ENCODE measurements at regions not wholly inside any gene's neighbourhood (a gene's known extent, or its start where the extent isn't known, plus 50 kb on each side); places are given as distances from the start of the nearest gene placed in this dataset.
"Not testable (repeated sequence)": the region's sequence is repeated elsewhere in the genome, so short reads cannot be mapped to it uniquely, and the experiment has no call there.

DNA sequence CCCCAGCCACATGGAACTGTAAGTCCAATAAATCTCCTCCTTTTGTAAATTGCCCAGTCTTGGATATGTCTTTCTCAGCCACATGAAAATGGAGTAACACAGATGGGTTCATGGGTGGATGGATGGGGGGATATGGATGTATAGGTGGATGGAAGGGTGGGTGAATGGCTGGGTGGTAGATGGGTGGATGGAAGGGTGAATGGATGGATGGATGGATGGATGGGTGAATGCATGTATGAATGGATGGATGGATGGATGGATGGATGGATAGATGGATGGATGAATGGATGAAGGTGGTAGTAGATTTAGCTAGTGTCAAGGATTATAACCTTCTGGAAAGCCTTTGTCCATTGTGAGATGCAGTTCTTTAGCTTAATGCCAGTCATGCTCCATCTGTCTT, 146.1 kb upstream of the ATP2B2 start:
- no peak for DNase-seq
- intact Hi-C loops (cut with DNase I; ENCODE audit: low total_unique reads) = no loop called here
- no peaks in the 10 kb centered on the region for H3K27me3 ChIP-seq
- H3K4me1 ChIP-seq = no peaks in the 10 kb centered on the region
- H3K36me3 ChIP-seq (ENCODE audit: low read depth, missing control alignments) = no peaks in the 10 kb centered on the region
- no peak overlapping the region for H3K4me3 ChIP-seq
- H3K9me3 ChIP-seq = no peaks in the 10 kb centered on the region
- no peak overlapping the region for H3K27ac ChIP-seq
- TF ChIP-seq, protein P1, sequence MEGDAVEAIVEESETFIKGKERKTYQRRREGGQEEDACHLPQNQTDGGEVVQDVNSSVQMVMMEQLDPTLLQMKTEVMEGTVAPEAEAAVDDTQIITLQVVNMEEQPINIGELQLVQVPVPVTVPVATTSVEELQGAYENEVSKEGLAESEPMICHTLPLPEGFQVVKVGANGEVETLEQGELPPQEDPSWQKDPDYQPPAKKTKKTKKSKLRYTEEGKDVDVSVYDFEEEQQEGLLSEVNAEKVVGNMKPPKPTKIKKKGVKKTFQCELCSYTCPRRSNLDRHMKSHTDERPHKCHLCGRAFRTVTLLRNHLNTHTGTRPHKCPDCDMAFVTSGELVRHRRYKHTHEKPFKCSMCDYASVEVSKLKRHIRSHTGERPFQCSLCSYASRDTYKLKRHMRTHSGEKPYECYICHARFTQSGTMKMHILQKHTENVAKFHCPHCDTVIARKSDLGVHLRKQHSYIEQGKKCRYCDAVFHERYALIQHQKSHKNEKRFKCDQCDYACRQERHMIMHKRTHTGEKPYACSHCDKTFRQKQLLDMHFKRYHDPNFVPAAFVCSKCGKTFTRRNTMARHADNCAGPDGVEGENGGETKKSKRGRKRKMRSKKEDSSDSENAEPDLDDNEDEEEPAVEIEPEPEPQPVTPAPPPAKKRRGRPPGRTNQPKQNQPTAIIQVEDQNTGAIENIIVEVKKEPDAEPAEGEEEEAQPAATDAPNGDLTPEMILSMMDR (IDR thresholded peaks at IDR 0.05) = no peak
- no peak for TF ChIP-seq POLR2A (IDR thresholded peaks at IDR 0.05)

DNA sequence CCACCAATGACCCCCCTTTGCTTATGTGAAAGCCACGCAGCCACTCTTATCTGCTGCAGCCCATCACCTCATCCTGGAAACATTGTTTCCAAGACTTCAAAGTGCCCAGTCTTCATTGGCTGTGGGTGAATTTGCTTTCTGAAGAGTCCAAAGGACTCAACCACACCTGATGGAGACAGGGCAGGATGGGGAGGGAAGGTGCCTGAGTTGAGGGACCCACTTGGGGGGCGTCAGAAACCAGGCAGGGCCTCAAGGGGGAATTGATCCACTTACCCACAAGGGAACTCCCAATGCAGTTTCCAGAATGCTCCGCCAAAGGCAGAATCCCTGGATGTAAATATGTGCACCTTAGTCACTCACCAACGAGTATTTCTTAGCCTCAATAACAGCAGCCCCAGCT, 147.9 kb upstream of the ATP2B2 start:
- TF ChIP-seq, protein P1 (IDR thresholded peaks at IDR 0.05) = no peak
- no peak for TF ChIP-seq POLR2A (IDR thresholded peaks at IDR 0.05)
- H3K27me3 ChIP-seq = no peaks in the 10 kb centered on the region
- H3K4me1 ChIP-seq = no peaks in the 10 kb centered on the region
- H3K9me3 ChIP-seq = no peaks in the 10 kb centered on the region
- no peaks in the 10 kb centered on the region for H3K36me3 ChIP-seq (ENCODE audit: low read depth, missing control alignments)
- H3K27ac ChIP-seq = no peak overlapping the region
- no peak for DNase-seq
- no peak overlapping the region for H3K4me3 ChIP-seq
- intact Hi-C loops (cut with DNase I; ENCODE audit: low total_unique reads) = no loop called here
- WGBS, 2 donors = 73% methylated on average over 4 of the region's 4 CpGs

- H3K4me3 ChIP-seq = no peak overlapping the region
- H3K27ac ChIP-seq = no peak overlapping the region
- H3K9me3 ChIP-seq = no peaks in the 10 kb centered on the region
- no peaks in the 10 kb centered on the region for H3K4me1 ChIP-seq
- no peak for DNase-seq
- no peak for TF ChIP-seq POLR2A (IDR thresholded peaks at IDR 0.05)
- TF ChIP-seq, protein P1 (IDR thresholded peaks at IDR 0.05) = no peak
- no peaks in the 10 kb centered on the region for H3K27me3 ChIP-seq
- intact Hi-C loops (cut with DNase I; ENCODE audit: low total_unique reads) = no loop called here
- 83 to 84% methylated on average over 8 of the region's 8 CpGs for WGBS, 2 donors
- no peaks in the 10 kb centered on the region for H3K36me3 ChIP-seq (ENCODE audit: low read depth, missing control alignments)
These were observed 148.7 kb upstream of the ATP2B2 start for GRCh38 chr3:10653866-10654611.

DNA sequence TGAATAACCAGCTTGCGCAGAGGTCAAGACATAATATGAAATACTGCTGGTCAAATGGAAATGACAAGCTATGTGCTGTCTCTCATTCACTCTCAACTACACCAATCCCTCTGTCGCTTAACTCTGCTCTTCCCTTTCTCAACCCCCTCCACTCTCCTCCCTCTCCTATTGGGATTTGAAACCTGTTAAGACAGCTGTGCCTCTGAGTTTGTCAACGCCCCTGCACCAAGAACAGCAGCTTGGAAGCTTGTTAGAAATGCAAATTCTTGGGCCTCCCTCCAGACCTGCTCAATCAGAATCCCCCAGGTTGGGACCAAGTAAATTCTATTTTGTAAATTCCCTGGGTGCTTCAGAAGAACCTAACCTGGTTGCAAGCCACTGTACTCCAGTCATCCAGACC, 149.7 kb upstream of the ATP2B2 start:
- WGBS, 2 donors = 66 to 68% methylated on average over 3 of the region's 3 CpGs
- no peaks in the 10 kb centered on the region for H3K9me3 ChIP-seq
- intact Hi-C loops (cut with DNase I; ENCODE audit: low total_unique reads) = no loop called here
- H3K4me3 ChIP-seq = no peak overlapping the region
- DNase-seq = no peak
- no peaks in the 10 kb centered on the region for H3K4me1 ChIP-seq
- no peaks in the 10 kb centered on the region for H3K27me3 ChIP-seq
- H3K36me3 ChIP-seq (ENCODE audit: low read depth, missing control alignments) = no peaks in the 10 kb centered on the region
- TF ChIP-seq POLR2A (IDR thresholded peaks at IDR 0.05) = no peak
- no peak overlapping the region for H3K27ac ChIP-seq

- H3K4me1 ChIP-seq; H3K27ac ChIP-seq; H3K36me3 ChIP-seq (ENCODE audit: low read depth, missing control alignments); H3K4me3 ChIP-seq; intact Hi-C loops (cut with DNase I; ENCODE audit: low total_unique reads); H3K27me3 ChIP-seq; H3K9me3 ChIP-seq; DNase-seq: not testable (repeated sequence)
- 58 to 65% methylated on average over 5 of the region's 5 CpGs for WGBS, 2 donors
These were observed 152.0 kb upstream of the ATP2B2 start for GRCh38 chr3:10657339-10657738.

- intact Hi-C loops (cut with DNase I; ENCODE audit: low total_unique reads) = no loop called here
- Histone ChIP-seq H3K9me3 (no peaks in the 10 kb centered on the region), H3K36me3 (ENCODE audit: low read depth, missing control alignments) (no peaks in the 10 kb centered on the region), H3K4me3 (no peak overlapping the region), H3K4me1 (peaks cover 3% of the 10 kb centered on the region), H3K27me3 (no peaks in the 10 kb centered on the region), H3K27ac (no peak overlapping the region)
- WGBS, 2 donors = 88 to 100% methylated on average over 1 of the region's 1 CpG
- TF ChIP-seq POLR2A (IDR thresholded peaks at IDR 0.05) = no peak
- TF ChIP-seq, protein P1 (IDR thresholded peaks at IDR 0.05) = no peak
- no peak for DNase-seq
These were observed 150.4 kb upstream of the SLC6A11 start for GRCh38 chr3:10665592-10665991.

All from testis (tissue), 2 donors.